ENCODE measurements at regions not wholly inside any gene's neighbourhood (a gene's known extent, or its start where the extent isn't known, plus 50 kb on each side); places are given as distances from the start of the nearest gene placed in this dataset.

GRCh38 chr15:36325206-36325605 lies 254.2 kb upstream of the CDIN1 start:
- no peaks in the 10 kb centered on the region for H3K9me3 ChIP-seq (ENCODE audit: insufficient read depth, low read length, severe bottlenecking)
- H4K20me1 ChIP-seq (ENCODE audit: insufficient read depth, low read length), result no peaks in the 10 kb centered on the region
- DNase-seq, result no peak
- TF ChIP-seq CTCF (IDR thresholded peaks at IDR 0.05; ENCODE audit: borderline replicate concordance, extremely low read depth, low read length, poor library complexity, severe bottlenecking) (no peak), EZH2 (IDR thresholded peaks at IDR 0.05; ENCODE audit: borderline replicate concordance, low read depth, low read length, severe bottlenecking) (no peak)
- no peaks in the 10 kb centered on the region for H3K4me1 ChIP-seq (ENCODE audit: insufficient read depth, low read length)
- no peak overlapping the region for H3K4me2 ChIP-seq (ENCODE audit: insufficient read depth, low read length)
- H3K36me3 ChIP-seq (ENCODE audit: insufficient read depth, low read length), result no peaks in the 10 kb centered on the region
- H3K9ac ChIP-seq (ENCODE audit: low read depth, low read length), result no peak overlapping the region
- no peak overlapping the region for H2AFZ ChIP-seq (ENCODE audit: low read depth, low read length)
- H3K27ac ChIP-seq (ENCODE audit: low read length), result no peak overlapping the region
- no peaks in the 10 kb centered on the region for H3K27me3 ChIP-seq (ENCODE audit: insufficient read depth, low read length, poor library complexity)
- no peak for ATAC-seq (ENCODE audit: insufficient read depth, low read depth)
- H3K4me3 ChIP-seq (ENCODE audit: low read depth in 1 of 2, low read length in 2 of 2), result no peak overlapping the region
- no peaks in the 10 kb centered on the region for H3K79me2 ChIP-seq (ENCODE audit: insufficient read depth, low read length)

GRCh38 chr15:36329592-36329991 lies 249.8 kb upstream of the CDIN1 start:
- H3K79me2 ChIP-seq (ENCODE audit: insufficient read depth, low read length), result no peaks in the 10 kb centered on the region
- ATAC-seq (ENCODE audit: insufficient read depth, low read depth) (no peak), DNase-seq (no peak)
- no peaks in the 10 kb centered on the region for H3K9me3 ChIP-seq (ENCODE audit: insufficient read depth, low read length, severe bottlenecking)
- no peaks in the 10 kb centered on the region for H3K4me1 ChIP-seq (ENCODE audit: insufficient read depth, low read length)
- H2AFZ ChIP-seq (ENCODE audit: low read depth, low read length), result no peak overlapping the region
- H3K36me3 ChIP-seq (ENCODE audit: insufficient read depth, low read length), result no peaks in the 10 kb centered on the region
- H3K27me3 ChIP-seq (ENCODE audit: insufficient read depth, low read length, poor library complexity), result no peaks in the 10 kb centered on the region
- no peak overlapping the region for H3K9ac ChIP-seq (ENCODE audit: low read depth, low read length)
- no peak for TF ChIP-seq CTCF (IDR thresholded peaks at IDR 0.05; ENCODE audit: borderline replicate concordance, extremely low read depth, low read length, poor library complexity, severe bottlenecking)
- H3K27ac ChIP-seq (ENCODE audit: low read length), result no peak overlapping the region
- no peak overlapping the region for H3K4me3 ChIP-seq (ENCODE audit: low read depth in 1 of 2, low read length in 2 of 2)
- no peak overlapping the region for H3K4me2 ChIP-seq (ENCODE audit: insufficient read depth, low read length)
- no peaks in the 10 kb centered on the region for H4K20me1 ChIP-seq (ENCODE audit: insufficient read depth, low read length)

- H4K20me1 ChIP-seq (ENCODE audit: insufficient read depth, low read length), result no peaks in the 10 kb centered on the region
- H3K27me3 ChIP-seq (ENCODE audit: insufficient read depth, low read length, poor library complexity), result no peaks in the 10 kb centered on the region
- no peak for TF ChIP-seq CTCF (IDR thresholded peaks at IDR 0.05; ENCODE audit: borderline replicate concordance, extremely low read depth, low read length, poor library complexity, severe bottlenecking)
- TF ChIP-seq EZH2 (IDR thresholded peaks at IDR 0.05; ENCODE audit: borderline replicate concordance, low read depth, low read length, severe bottlenecking), result no peak
- no peak for DNase-seq
- no peak overlapping the region for H3K4me3 ChIP-seq (ENCODE audit: low read depth in 1 of 2, low read length in 2 of 2)
- H3K79me2 ChIP-seq (ENCODE audit: insufficient read depth, low read length), result no peaks in the 10 kb centered on the region
- H3K4me1 ChIP-seq (ENCODE audit: insufficient read depth, low read length), result no peaks in the 10 kb centered on the region
- ATAC-seq (ENCODE audit: insufficient read depth, low read depth), result no peak
- H3K36me3 ChIP-seq (ENCODE audit: insufficient read depth, low read length), result no peaks in the 10 kb centered on the region
- H2AFZ ChIP-seq (ENCODE audit: low read depth, low read length), result no peak overlapping the region
- H3K27ac ChIP-seq (ENCODE audit: low read length), result no peak overlapping the region
- no peak overlapping the region for H3K9ac ChIP-seq (ENCODE audit: low read depth, low read length)
- no peak overlapping the region for H3K4me2 ChIP-seq (ENCODE audit: insufficient read depth, low read length)
- H3K9me3 ChIP-seq (ENCODE audit: insufficient read depth, low read length, severe bottlenecking), result no peaks in the 10 kb centered on the region
These were observed 248.8 kb upstream of the CDIN1 start for GRCh38 chr15:36330598-36330997.

Data from DND-41 (cell line).